Karpas-422 (cell line): ENCODE measurements at regions not wholly inside any gene's neighbourhood (a gene's known extent, or its start where the extent isn't known, plus 50 kb on each side); places are given as distances from the start of the nearest gene placed in this dataset.
"Not testable (repeated sequence)": the region's sequence is repeated elsewhere in the genome, so short reads cannot be mapped to it uniquely, and the experiment has no call there.

Experiments used
- DNase-seq: peaks from one replicate; pipeline ENCODE4 v3.0.0-alpha.2; 2015
- H2AFZ ChIP-seq: fragments of 200-600 bp; sonication (generic); 2 replicates; pipeline ENCODE4 v1.6.1; 2014; ENCODE audit warnings: antibody characterized with exemption, low read length, mixed read lengths
- H3K27ac ChIP-seq: fragments of 200-600 bp; sonication (generic); 2 replicates; pipeline ENCODE4 v1.5.1; 2014; ENCODE audit warnings: mild to moderate bottlenecking, low read length, moderate library complexity
- H3K27me3 ChIP-seq: fragments of 200-600 bp; sonication (generic); 2 replicates; pipeline ENCODE4 v1.6.1; 2014; ENCODE audit warnings: low read length, mixed read lengths
- H3K36me3 ChIP-seq: fragments of 200-600 bp; sonication (generic); 2 replicates; pipeline ENCODE4 v1.6.1; 2014; ENCODE audit warnings: low read length, mixed read lengths; ENCODE audit not compliant: insufficient read depth
- H3K4me1 ChIP-seq: fragments of 200-600 bp; sonication (generic); 2 replicates; pipeline ENCODE4 v1.6.1; 2014; ENCODE audit warnings: mild to moderate bottlenecking, low read length, mixed read lengths
- H3K4me2 ChIP-seq: fragments of 200-600 bp; sonication (generic); 2 replicates; pipeline ENCODE4 v1.6.1; 2014; ENCODE audit warnings: low read length, low read depth, mild to moderate bottlenecking; ENCODE audit not compliant: poor library complexity, severe bottlenecking
- H3K4me3 ChIP-seq: fragments of 200-600 bp; sonication (generic); 2 replicates; pipeline ENCODE4 v1.5.1; 2014; ENCODE audit warnings: mild to moderate bottlenecking, antibody characterized with exemption, low read length, mixed read lengths
- H3K79me2 ChIP-seq: fragments of 200-600 bp; sonication (generic); 2 replicates; pipeline ENCODE4 v1.6.1; 2014; ENCODE audit warnings: mild to moderate bottlenecking, low read length, mixed read lengths
- H3K9ac ChIP-seq: fragments of 200-600 bp; sonication (generic); 2 replicates; pipeline ENCODE4 v1.6.0; 2014; ENCODE audit warnings: low read length
- H3K9me2 ChIP-seq: fragments of 200-600 bp; sonication (generic), shearing (Covaris generic); replicated peaks from 2 replicates; pipeline ENCODE4 v1.6.0; 2014; ENCODE audit warnings: mild to moderate bottlenecking, low read length, moderate library complexity; ENCODE audit not compliant: insufficient read depth
- H3K9me3 ChIP-seq: fragments of 300-700, 200-600 bp; sonication (generic); 2 replicates; pipeline ENCODE4 v1.6.1; 2014; ENCODE audit warnings: low read length, mixed read lengths
- H4K20me1 ChIP-seq: fragments of 200-600 bp; sonication (generic); 2 replicates; pipeline ENCODE4 v1.6.1; 2014; ENCODE audit warnings: mild to moderate bottlenecking, antibody characterized with exemption, low read length, low read depth; ENCODE audit not compliant: insufficient read depth

DNA sequence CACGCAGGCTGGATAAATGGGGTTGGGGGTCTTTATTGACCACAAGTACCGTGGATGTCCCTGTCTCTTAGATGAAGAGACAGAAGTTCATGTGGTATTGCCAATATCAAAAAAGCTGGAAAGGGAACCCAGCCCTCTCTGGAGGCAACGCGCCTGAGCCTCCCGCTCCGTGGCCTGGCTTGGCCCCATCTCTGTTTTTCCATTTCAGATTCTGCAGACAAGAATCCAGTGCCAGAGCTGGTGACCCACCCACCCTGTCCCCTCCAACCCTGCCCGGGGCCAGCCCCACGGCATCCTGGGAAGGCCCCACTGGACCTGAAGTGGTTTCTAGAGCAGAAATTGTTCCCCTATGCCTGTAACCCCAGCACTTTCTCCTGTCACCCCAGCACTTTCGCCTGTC is 57.7 kb downstream of the PTPRS start:
- no peaks in the 10 kb centered on the region for H3K9me2 ChIP-seq
- no peaks in the 10 kb centered on the region for H3K9me3 ChIP-seq
- H2AFZ ChIP-seq = no peak overlapping the region
- no peak overlapping the region for H3K4me3 ChIP-seq
- H3K79me2 ChIP-seq = peaks cover 19% of the 10 kb centered on the region; the same call in 1 of the 2 replicates
- no peaks in the 10 kb centered on the region for H3K36me3 ChIP-seq
- peaks cover 27% of the 10 kb centered on the region for H3K4me1 ChIP-seq
- peaks cover 7% of the 10 kb centered on the region; the same call in 1 of the 2 replicates for H4K20me1 ChIP-seq
- no peaks in the 10 kb centered on the region for H3K27me3 ChIP-seq
- H3K27ac ChIP-seq = no peak overlapping the region
- H3K4me2 ChIP-seq = no peak overlapping the region
- DNase-seq = no peak
- no peak overlapping the region for H3K9ac ChIP-seq

- Histone ChIP-seq H4K20me1 (no peaks in the 10 kb centered on the region; the same call in 1 of the 2 replicates), H3K79me2 (0 out of 2 replicates have a peak, but pooled peaks cover 7% of the 10 kb centered on the region), H2AFZ (no peak overlapping the region), H3K9ac (no peak overlapping the region), H3K27me3 (no peaks in the 10 kb centered on the region), H3K4me1 (peaks cover 25% of the 10 kb centered on the region), H3K27ac (no peak overlapping the region), H3K9me3 (no peaks in the 10 kb centered on the region), H3K9me2 (no peaks in the 10 kb centered on the region), H3K4me3 (no peak overlapping the region), H3K36me3 (no peaks in the 10 kb centered on the region), H3K4me2 (no peak overlapping the region)
- DNase-seq = peak; percentile 30
Observed at GRCh38 chr19:5281588-5281987, 59.0 kb downstream of the PTPRS start.

- not testable (repeated sequence) for H3K9me3 ChIP-seq, H3K36me3 ChIP-seq, DNase-seq, H3K4me3 ChIP-seq, H3K9me2 ChIP-seq, H4K20me1 ChIP-seq, H3K79me2 ChIP-seq, H2AFZ ChIP-seq, H3K27me3 ChIP-seq
- Histone ChIP-seq H3K4me1 (peaks cover 33% of the 10 kb centered on the region), H3K27ac (peak overlapping the region; percentile 82), H3K9ac (peak overlapping the region; percentile 20; the same call in 1 of the 2 replicates), H3K4me2 (peak overlapping the region; percentile 23)
Observed at GRCh38 chr19:5275668-5276067, 64.9 kb downstream of the PTPRS start.

GRCh38 chr19:5273782-5274181 is 66.8 kb downstream of the PTPRS start:
- H3K4me2 ChIP-seq = no peak overlapping the region
- H3K27me3 ChIP-seq = no peaks in the 10 kb centered on the region
- H3K36me3 ChIP-seq = no peaks in the 10 kb centered on the region
- no peak for DNase-seq
- H3K9me2 ChIP-seq = no peaks in the 10 kb centered on the region
- no peak overlapping the region for H3K9ac ChIP-seq
- H3K27ac ChIP-seq = no peak overlapping the region
- H3K9me3 ChIP-seq = no peaks in the 10 kb centered on the region
- H4K20me1 ChIP-seq = no peaks in the 10 kb centered on the region
- H3K4me1 ChIP-seq = peaks cover 23% of the 10 kb centered on the region
- no peak overlapping the region for H2AFZ ChIP-seq
- H3K79me2 ChIP-seq = no peaks in the 10 kb centered on the region; the same call in 1 of the 2 replicates
- H3K4me3 ChIP-seq = no peak overlapping the region

DNA sequence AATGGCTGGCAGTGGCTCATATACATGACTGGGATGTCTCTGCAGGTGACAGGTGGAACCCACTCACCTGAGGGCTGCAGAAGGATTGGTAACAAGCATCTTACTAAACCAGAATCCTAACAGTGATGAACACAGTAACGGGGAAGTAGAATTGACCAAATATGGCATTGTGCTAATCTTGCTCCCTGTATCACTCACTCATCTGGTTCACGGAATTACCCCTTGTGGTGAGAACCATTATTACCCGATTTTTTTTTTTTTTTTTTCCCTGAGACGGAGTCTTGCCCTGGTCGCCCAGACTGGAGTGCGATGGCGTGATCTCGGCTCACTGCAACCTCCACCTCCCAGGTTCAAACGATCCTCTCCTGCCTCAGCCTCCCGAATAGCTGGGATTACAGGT is 69.5 kb downstream of the PTPRS start:
- Histone ChIP-seq H3K36me3 (no peaks in the 10 kb centered on the region), H3K27ac (no peak overlapping the region), H3K4me3 (no peak overlapping the region), H3K27me3 (no peaks in the 10 kb centered on the region), H3K9me2 (no peaks in the 10 kb centered on the region), H3K9ac (no peak overlapping the region), H4K20me1 (no peaks in the 10 kb centered on the region), H3K9me3 (no peaks in the 10 kb centered on the region), H3K4me1 (peaks cover 4% of the 10 kb centered on the region), H3K79me2 (no peaks in the 10 kb centered on the region; the same call in 1 of the 2 replicates), H2AFZ (no peak overlapping the region), H3K4me2 (no peak overlapping the region)
- DNase-seq = peak; percentile 68

DNA sequence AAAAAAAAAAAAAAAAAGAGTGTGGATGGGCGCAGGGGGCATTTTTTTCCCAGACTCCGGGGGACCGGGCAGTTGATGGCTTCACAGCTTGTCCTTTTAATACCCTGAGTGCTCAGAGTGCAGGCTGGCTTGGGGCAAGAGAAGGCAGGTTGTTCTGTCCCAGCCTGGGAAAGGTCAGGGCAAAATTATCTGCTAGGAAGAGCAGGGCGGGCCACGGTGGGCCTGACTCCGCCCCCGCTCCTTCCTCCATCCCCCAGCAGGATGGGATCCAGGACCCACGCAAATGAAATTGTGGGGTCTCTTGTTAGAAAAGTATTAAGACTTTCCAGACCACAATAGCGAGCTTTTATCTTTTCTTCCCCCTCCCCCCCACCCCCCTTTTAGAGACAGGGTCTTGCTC is 70.7 kb downstream of the PTPRS start:
- H3K27me3 ChIP-seq = no peaks in the 10 kb centered on the region
- no peak for DNase-seq
- no peaks in the 10 kb centered on the region for H3K9me3 ChIP-seq
- no peak overlapping the region for H3K27ac ChIP-seq
- H3K9me2 ChIP-seq = no peaks in the 10 kb centered on the region
- H3K4me2 ChIP-seq = no peak overlapping the region
- no peaks in the 10 kb centered on the region for H3K36me3 ChIP-seq
- no peaks in the 10 kb centered on the region for H4K20me1 ChIP-seq
- no peaks in the 10 kb centered on the region for H3K79me2 ChIP-seq
- H3K9ac ChIP-seq = no peak overlapping the region
- H2AFZ ChIP-seq = no peak overlapping the region
- H3K4me3 ChIP-seq = no peak overlapping the region
- H3K4me1 ChIP-seq = no peaks in the 10 kb centered on the region

- DNase-seq = no peak
- H3K9me2 ChIP-seq = no peaks in the 10 kb centered on the region
- no peak overlapping the region for H3K4me3 ChIP-seq
- H3K27me3 ChIP-seq = no peaks in the 10 kb centered on the region
- no peak overlapping the region for H2AFZ ChIP-seq
- H3K4me2 ChIP-seq = no peak overlapping the region
- H3K36me3 ChIP-seq = no peaks in the 10 kb centered on the region
- no peak overlapping the region for H3K9ac ChIP-seq
- no peaks in the 10 kb centered on the region for H3K79me2 ChIP-seq
- no peaks in the 10 kb centered on the region for H4K20me1 ChIP-seq
- no peak overlapping the region for H3K27ac ChIP-seq
- no peaks in the 10 kb centered on the region for H3K9me3 ChIP-seq
- no peaks in the 10 kb centered on the region for H3K4me1 ChIP-seq
Observed at GRCh38 chr19:5269279-5269678, 71.3 kb downstream of the PTPRS start.

- H3K9ac ChIP-seq = no peak overlapping the region
- H3K4me1 ChIP-seq = no peaks in the 10 kb centered on the region
- no peaks in the 10 kb centered on the region for H3K79me2 ChIP-seq
- H3K27me3 ChIP-seq = no peaks in the 10 kb centered on the region
- no peaks in the 10 kb centered on the region for H3K9me2 ChIP-seq
- no peak for DNase-seq
- H3K4me3 ChIP-seq = no peak overlapping the region
- no peak overlapping the region for H3K4me2 ChIP-seq
- H4K20me1 ChIP-seq = no peaks in the 10 kb centered on the region
- H3K27ac ChIP-seq = no peak overlapping the region
- no peaks in the 10 kb centered on the region for H3K9me3 ChIP-seq
- no peaks in the 10 kb centered on the region for H3K36me3 ChIP-seq
- H2AFZ ChIP-seq = no peak overlapping the region
Observed at GRCh38 chr19:5268801-5269200, 71.8 kb downstream of the PTPRS start.

- no peaks in the 10 kb centered on the region for H3K4me1 ChIP-seq
- H3K79me2 ChIP-seq = no peaks in the 10 kb centered on the region
- H3K4me2 ChIP-seq = no peak overlapping the region
- H3K4me3 ChIP-seq = no peak overlapping the region
- no peaks in the 10 kb centered on the region for H3K27me3 ChIP-seq
- H3K9me2 ChIP-seq = no peaks in the 10 kb centered on the region
- no peak overlapping the region for H2AFZ ChIP-seq
- no peaks in the 10 kb centered on the region for H4K20me1 ChIP-seq
- no peaks in the 10 kb centered on the region for H3K9me3 ChIP-seq
- no peak overlapping the region for H3K9ac ChIP-seq
- no peak overlapping the region for H3K27ac ChIP-seq
- no peaks in the 10 kb centered on the region for H3K36me3 ChIP-seq
- no peak for DNase-seq
Observed at GRCh38 chr19:5265260-5265659, 75.4 kb downstream of the PTPRS start.
